Thymus (tissue), 11 donors: ENCODE measurements at regions not wholly inside any gene's neighbourhood (a gene's known extent, or its start where the extent isn't known, plus 50 kb on each side); places are given as distances from the start of the nearest gene placed in this dataset.
"Not testable (repeated sequence)": the region's sequence is repeated elsewhere in the genome, so short reads cannot be mapped to it uniquely, and the experiment has no call there.

ENCODE experiments used
- DNase-seq, 9 donors: peaks; one replicate each; pipeline ENCODE4 v3.0.0-alpha.2; 2013; ENCODE audit warnings: low spot score in 9 of 9, low read depth in 6 of 9, missing footprints in 1 of 9
- H3K27ac ChIP-seq, 2 donors: one replicate each; pipeline ENCODE4 v1.5.1; 2013; ENCODE audit warnings: control low read depth in 1 of 2, low read depth in 1 of 2, low read length in 1 of 2, mild to moderate bottlenecking in 1 of 2, moderate library complexity in 1 of 2
- H3K27me3 ChIP-seq, 2 donors: one replicate each; pipeline ENCODE4 v1.5.1; 2013; ENCODE audit warnings: low read length in 1 of 2; ENCODE audit not compliant: control insufficient read depth in 2 of 2, insufficient read depth in 1 of 2
- H3K36me3 ChIP-seq, 2 donors: one replicate each; pipeline ENCODE4 v1.5.1; 2013; ENCODE audit warnings: low read length in 1 of 2, mild to moderate bottlenecking in 1 of 2, moderate library complexity in 1 of 2; ENCODE audit not compliant: control insufficient read depth in 2 of 2, insufficient read depth in 2 of 2
- H3K4me1 ChIP-seq, 2 donors: one replicate each; pipeline ENCODE4 v1.5.1; 2013; ENCODE audit warnings: low read length in 2 of 2; ENCODE audit not compliant: control insufficient read depth in 2 of 2, insufficient read depth in 2 of 2
- H3K4me3 ChIP-seq, 2 donors: one replicate each; pipeline ENCODE4 v1.5.1; 2013; ENCODE audit warnings: low read length in 2 of 2, control low read depth in 1 of 2, mild to moderate bottlenecking in 1 of 2
- H3K9me3 ChIP-seq, 2 donors: one replicate each; pipeline ENCODE4 v1.5.1; 2013; ENCODE audit warnings: low read length in 1 of 2, mild to moderate bottlenecking in 1 of 2; ENCODE audit not compliant: control insufficient read depth in 2 of 2, insufficient read depth in 1 of 2
- WGBS: extraction: QIAGEN DNeasy Blood & Tissue Kit; methylation state at CpG from one replicate; pipeline ENCODE4 v1.1.7; 2013; 5-methylcytosine and 5-hydroxymethylcytosine counted together
- donor health status: healthy.

DNA sequence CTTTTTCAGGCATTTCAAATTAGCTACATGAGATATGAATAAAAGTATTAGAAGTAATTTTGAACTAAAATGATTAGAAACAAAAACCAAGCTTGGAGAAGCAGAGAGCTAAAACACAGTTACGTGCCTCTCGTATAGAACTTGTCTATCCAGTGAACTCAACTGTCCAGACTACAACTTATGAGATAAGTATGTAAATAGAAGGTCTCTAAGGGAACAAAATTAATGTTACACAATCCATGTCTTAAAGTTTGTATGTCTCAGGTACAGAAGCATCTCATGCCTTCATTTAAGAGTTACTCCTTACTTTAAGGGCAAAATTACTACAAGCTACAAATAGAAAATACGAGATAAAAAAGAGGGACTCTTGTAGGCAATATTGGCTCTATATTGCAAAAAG, 316.8 kb downstream of the CETN3 start:
- 94% methylated on average over 3 of the region's 3 CpGs for WGBS
- H3K4me3 ChIP-seq = no peak overlapping the region
- no peaks in the 10 kb centered on the region for H3K27me3 ChIP-seq
- no peak for DNase-seq
- H3K9me3 ChIP-seq = no peaks in the 10 kb centered on the region
- H3K36me3 ChIP-seq = no peaks in the 10 kb centered on the region
- H3K4me1 ChIP-seq = no peaks in the 10 kb centered on the region
- no peak overlapping the region for H3K27ac ChIP-seq

DNA sequence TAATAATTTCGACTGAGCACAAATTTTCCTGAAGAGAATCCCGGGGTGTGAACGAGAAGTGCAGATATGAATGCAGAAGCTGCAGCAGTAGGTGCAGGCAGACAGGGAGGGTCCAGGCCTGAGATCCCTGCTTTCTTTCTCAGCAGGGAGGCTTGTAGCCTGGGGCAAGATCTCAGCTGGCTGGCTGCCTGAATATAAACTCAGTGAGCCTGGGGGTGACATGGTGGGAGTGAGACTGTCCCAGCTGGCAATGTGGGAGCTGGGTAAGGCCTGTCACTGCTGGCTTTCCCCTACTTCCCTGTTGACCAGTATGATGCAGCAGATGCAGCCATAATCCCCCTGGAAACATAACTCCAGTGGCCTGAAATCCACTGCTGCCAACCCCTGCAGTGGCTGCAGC, 325.2 kb downstream of the CETN3 start:
- H3K4me3 ChIP-seq = no peak overlapping the region
- H3K9me3 ChIP-seq = peaks cover 0 to 11% of the 10 kb centered on the region in 2 donors
- no peaks in the 10 kb centered on the region for H3K4me1 ChIP-seq
- DNase-seq = no peak
- 97% methylated on average over 3 of the region's 3 CpGs for WGBS
- no peaks in the 10 kb centered on the region for H3K36me3 ChIP-seq
- no peak overlapping the region for H3K27ac ChIP-seq
- H3K27me3 ChIP-seq = no peaks in the 10 kb centered on the region

DNA sequence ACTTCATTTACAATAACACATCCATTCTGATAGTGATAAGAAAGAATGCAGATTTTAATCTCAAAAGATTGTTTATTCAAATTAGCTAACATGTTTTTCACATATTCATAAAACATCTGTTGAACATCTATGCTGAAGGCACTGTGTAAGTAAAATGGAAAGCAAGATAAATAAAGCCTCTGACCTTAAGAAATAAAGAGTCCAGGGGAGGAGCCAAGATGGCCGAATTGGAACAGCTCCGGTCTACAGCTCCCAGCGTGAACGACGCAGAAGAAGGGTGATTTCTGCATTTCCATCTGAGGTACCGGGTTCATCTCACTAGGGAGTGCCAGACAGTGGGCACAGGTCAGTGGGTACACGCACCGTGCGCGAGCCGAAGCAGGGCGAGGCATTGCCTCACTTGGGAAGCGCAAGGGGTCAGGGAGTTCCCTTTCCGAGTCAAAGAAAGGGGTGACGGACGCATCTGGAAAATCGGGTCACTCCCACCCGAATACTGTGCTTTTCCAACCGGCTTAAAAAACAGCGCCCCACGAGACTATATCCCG, 336.5 kb downstream of the CETN3 start:
- H3K27ac ChIP-seq, DNase-seq, H3K36me3 ChIP-seq, H3K27me3 ChIP-seq, H3K4me1 ChIP-seq, H3K4me3 ChIP-seq, H3K9me3 ChIP-seq: not testable (repeated sequence)
- WGBS = 96% methylated on average over 22 of the region's 22 CpGs

GRCh38 chr5:90071656-90072055, 337.9 kb downstream of the CETN3 start:
- Histone ChIP-seq H3K4me3 (no peak overlapping the region), H3K4me1 (no peaks in the 10 kb centered on the region), H3K9me3 (no peaks in the 10 kb centered on the region), H3K27me3 (no peaks in the 10 kb centered on the region), H3K27ac (no peak overlapping the region), H3K36me3 (no peaks in the 10 kb centered on the region)
- no peak for DNase-seq
- 96% methylated on average over 2 of the region's 2 CpGs for whole genome bisulfite sequencing

DNA sequence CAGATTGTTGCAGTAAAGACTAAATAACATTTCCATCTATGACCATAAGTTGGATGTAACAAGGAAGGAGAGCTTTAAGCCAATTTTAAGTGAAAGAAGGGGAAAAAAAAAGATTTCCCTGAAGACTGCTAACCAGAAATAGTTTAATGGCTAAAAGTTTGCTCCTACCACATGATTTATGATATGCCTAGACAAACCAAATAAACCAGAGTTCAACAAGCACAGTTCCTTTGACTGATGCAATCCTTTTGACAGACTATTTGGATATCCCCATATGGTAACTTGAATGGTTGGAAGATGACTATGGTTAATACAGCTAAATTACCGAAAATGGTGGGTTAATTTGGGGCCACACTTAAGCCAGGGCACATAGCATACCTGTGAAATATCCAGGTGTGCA, 338.5 kb downstream of the CETN3 start:
- WGBS = 48% methylated on average over 1 of the region's 1 CpG
- Histone ChIP-seq H3K4me1 (no peaks in the 10 kb centered on the region), H3K36me3 (no peaks in the 10 kb centered on the region), H3K27me3 (no peaks in the 10 kb centered on the region), H3K9me3 (no peaks in the 10 kb centered on the region), H3K4me3 (no peak overlapping the region), H3K27ac (no peak overlapping the region)
- DNase-seq = no peak

GRCh38 chr5:90066920-90067319, 342.6 kb downstream of the CETN3 start:
- no peaks in the 10 kb centered on the region for H3K27me3 ChIP-seq
- no peak overlapping the region for H3K4me3 ChIP-seq
- WGBS = 71% methylated on average over 2 of the region's 2 CpGs
- DNase-seq = no peak
- no peaks in the 10 kb centered on the region for H3K4me1 ChIP-seq
- H3K36me3 ChIP-seq = no peaks in the 10 kb centered on the region
- H3K9me3 ChIP-seq = no peaks in the 10 kb centered on the region
- H3K27ac ChIP-seq = no peak overlapping the region

- H3K4me1 ChIP-seq = no peaks in the 10 kb centered on the region
- no peaks in the 10 kb centered on the region for H3K9me3 ChIP-seq
- no peaks in the 10 kb centered on the region for H3K27me3 ChIP-seq
- H3K4me3 ChIP-seq = no peak overlapping the region
- no peak overlapping the region for H3K27ac ChIP-seq
- H3K36me3 ChIP-seq = no peaks in the 10 kb centered on the region
- no peak for DNase-seq
- WGBS = 92% methylated on average over 15 of the region's 15 CpGs
Measured at GRCh38 chr5:90056911-90057705, 352.4 kb downstream of the CETN3 start.

- Histone ChIP-seq H3K36me3 (no peaks in the 10 kb centered on the region), H3K27ac (no peak overlapping the region), H3K9me3 (no peaks in the 10 kb centered on the region), H3K4me1 (no peaks in the 10 kb centered on the region), H3K4me3 (no peak overlapping the region), H3K27me3 (no peaks in the 10 kb centered on the region)
- 87% methylated on average over 9 of the region's 9 CpGs for WGBS
- DNase-seq = no peak
Measured at GRCh38 chr5:90055831-90056328, 353.7 kb downstream of the CETN3 start.

GRCh38 chr5:90054612-90055011, 354.9 kb downstream of the CETN3 start:
- Histone ChIP-seq H3K36me3 (no peaks in the 10 kb centered on the region), H3K4me3 (no peak overlapping the region), H3K27ac (no peak overlapping the region), H3K9me3 (no peaks in the 10 kb centered on the region), H3K27me3 (no peaks in the 10 kb centered on the region), H3K4me1 (no peaks in the 10 kb centered on the region)
- 79% methylated on average over 3 of the region's 3 CpGs for WGBS
- DNase-seq = no peak
